HEK293T (cell line): ENCODE measurements at regions not wholly inside any gene's neighbourhood (a gene's known extent, or its start where the extent isn't known, plus 50 kb on each side); places are given as distances from the start of the nearest gene placed in this dataset.

Experiments
- BHLHE40 ChIP-seq: fragments of 450-650 bp; IDR thresholded peaks from 2 replicates; pipeline ENCODE4 v1.6.1; 2016; ENCODE audit warnings: mild to moderate bottlenecking, moderate library complexity, borderline replicate concordance
- FOXM1 ChIP-seq: fragments of 450-650 bp; IDR thresholded peaks from 2 replicates; pipeline ENCODE4 v1.6.1; 2017; ENCODE audit warnings: mild to moderate bottlenecking, borderline replicate concordance
- LEF1 ChIP-seq: fragments of 450-650 bp; IDR thresholded peaks from 2 replicates; pipeline ENCODE4 v1.6.1; 2017; ENCODE audit warnings: mild to moderate bottlenecking, borderline replicate concordance
- PKNOX1 ChIP-seq: fragments of 450-650 bp; IDR thresholded peaks from 2 replicates; pipeline ENCODE4 v1.6.1; 2016

GRCh38 chr1:63022319-63022718 lies 238.4 kb downstream of the ATG4C start:
- no peak for TF ChIP-seq FOXM1
- TF ChIP-seq BHLHE40: no peak
- TF ChIP-seq LEF1: no peak
- no peak for TF ChIP-seq PKNOX1
